ENCODE measurements at regions not wholly inside any gene's neighbourhood (a gene's known extent, or its start where the extent isn't known, plus 50 kb on each side); places are given as distances from the start of the nearest gene placed in this dataset.

DNA sequence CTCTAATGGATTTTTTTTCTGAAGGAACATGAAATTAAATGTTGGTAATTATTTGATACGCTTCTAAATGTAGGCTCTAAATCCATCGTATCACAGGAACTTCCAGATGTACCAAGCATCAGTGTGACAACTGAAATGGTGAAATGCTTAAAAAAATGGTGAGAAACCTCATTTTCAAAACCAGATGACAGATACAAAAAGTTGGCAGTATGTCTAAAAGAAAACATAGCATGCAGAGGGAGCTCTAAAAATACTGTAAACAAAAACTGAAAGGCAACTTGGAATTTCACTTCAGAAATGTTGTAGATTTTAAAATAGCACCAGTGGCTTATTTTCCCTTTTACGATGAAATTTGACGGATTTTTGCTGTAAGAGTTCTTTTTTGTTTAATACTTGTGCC is 1043.6 kb upstream of the WWC1 start:
- TF ChIP-seq EZH2phosphoT487 (conservative IDR thresholded peaks at IDR 0.05; ENCODE audit: low read length) (no peak), CTCF (IDR thresholded peaks at IDR 0.05; ENCODE audit: insufficient read depth, low read length, poor library complexity, severe bottlenecking) (no peak)

Measured in SU-DHL-6 (cell line).